GM23248 (cell line): ENCODE measurements at regions not wholly inside any gene's neighbourhood (a gene's known extent, or its start where the extent isn't known, plus 50 kb on each side); places are given as distances from the start of the nearest gene placed in this dataset.

Source experiments
- DNase-seq: peaks from one replicate; pipeline ENCODE4 v3.0.0-alpha.2; 2015
- H2AFZ ChIP-seq: fragments of 200-600 bp; sonication (generic); 2 replicates; pipeline ENCODE4 v1.6.1; 2016; ENCODE audit warnings: antibody characterized with exemption
- H3F3A ChIP-seq: fragments of 200-600 bp; sonication (generic); 2 replicates; pipeline ENCODE4 v1.6.1; 2016; ENCODE audit warnings: mild to moderate bottlenecking, antibody characterized with exemption, mixed run types; ENCODE audit not compliant: insufficient read depth
- H3K27ac ChIP-seq: fragments of 200-600 bp; sonication (generic); 2 replicates; pipeline ENCODE4 v1.5.1; 2016; ENCODE audit warnings: mild to moderate bottlenecking
- H3K27me3 ChIP-seq: fragments of 200-600 bp; sonication (generic); replicated peaks from 2 replicates; pipeline ENCODE4 v1.6.1; 2016; ENCODE audit warnings: mild to moderate bottlenecking; ENCODE audit not compliant: insufficient read depth
- H3K36me3 ChIP-seq: fragments of 200-600 bp; sonication (generic); 2 replicates; pipeline ENCODE4 v1.6.1; 2016; ENCODE audit warnings: low read depth, mild to moderate bottlenecking
- H3K4me1 ChIP-seq: fragments of 200-600 bp; sonication (generic); 2 replicates; pipeline ENCODE4 v1.6.1; 2016; ENCODE audit warnings: mild to moderate bottlenecking; ENCODE audit not compliant: insufficient read depth
- H3K4me2 ChIP-seq: fragments of 200-600 bp; sonication (generic); one replicate; pipeline ENCODE4 v1.6.1; 2016; ENCODE audit warnings: mild to moderate bottlenecking; ENCODE audit not compliant: unreplicated experiment
- H3K4me3 ChIP-seq: fragments of 200-600 bp; sonication (generic); 2 replicates; pipeline ENCODE4 v1.5.1; 2016; ENCODE audit warnings: mild to moderate bottlenecking
- H3K79me2 ChIP-seq: fragments of 200-600 bp; sonication (generic); 2 replicates; pipeline ENCODE4 v1.6.1; 2016; ENCODE audit warnings: mild to moderate bottlenecking; ENCODE audit not compliant: insufficient read depth
- H3K9ac ChIP-seq: fragments of 200-600 bp; sonication (generic); 2 replicates; pipeline ENCODE4 v1.6.1; 2016; ENCODE audit warnings: mild to moderate bottlenecking
- H3K9me2 ChIP-seq: fragments of 200-600 bp; sonication (generic); 2 replicates; pipeline ENCODE4 v1.6.1; 2016; ENCODE audit warnings: mixed run types, mild to moderate bottlenecking, moderate library complexity; ENCODE audit not compliant: insufficient read depth
- H3K9me3 ChIP-seq: fragments of 200-600 bp; sonication (generic); one replicate; pipeline ENCODE4 v1.6.1; 2017; ENCODE audit warnings: low read depth
- H4K20me1 ChIP-seq: fragments of 200-600 bp; sonication (generic); 2 replicates; pipeline ENCODE4 v1.6.0; 2016; ENCODE audit not compliant: insufficient read depth
- EZH2 ChIP-seq: fragments of 200-600 bp; sonication (generic); IDR thresholded peaks from 2 replicates; pipeline ENCODE4 v1.6.1; 2018; ENCODE audit warnings: antibody characterized with exemption, mild to moderate bottlenecking; ENCODE audit not compliant: insufficient read depth, poor library complexity, severe bottlenecking
- EZH2phosphoT487 ChIP-seq: fragments of 200-600 bp; sonication (generic); IDR thresholded peaks from 2 replicates; pipeline ENCODE4 v1.6.1; 2018; ENCODE audit warnings: antibody characterized with exemption, moderate library complexity, mild to moderate bottlenecking, low read depth; ENCODE audit not compliant: insufficient read depth
- WGBS, 2 experiments: methylation state at CpG; one replicate each; pipeline ENCODE4 v1.1.6; 2015 to 2017; ENCODE audit warnings: low lambda C conversion rate in 2 of 2, low coverage in 1 of 2; ENCODE audit errors: missing lambda C conversion rate in 2 of 2; 5-methylcytosine and 5-hydroxymethylcytosine counted together
- in situ Hi-C: fragments of 300-500 bp; cut with MboI; formaldehyde crosslinking; loops from 2 replicates; pipeline ENCODE4 v1.15.0; 2020

- TF ChIP-seq EZH2phosphoT487 (no peak), EZH2 (no peak)
- H3K27me3 ChIP-seq, result no peaks in the 10 kb centered on the region
- no peaks in the 10 kb centered on the region for H3K9me3 ChIP-seq
- H3K4me1 ChIP-seq, result no peaks in the 10 kb centered on the region
- no peaks in the 10 kb centered on the region for H3K9me2 ChIP-seq
- H3F3A ChIP-seq, result no peaks in the 10 kb centered on the region
- no peak for DNase-seq
- no peaks in the 10 kb centered on the region for H3K36me3 ChIP-seq
- WGBS, 2 experiments, result 18 to 25% methylated on average over 3 of the region's 3 CpGs
- H3K4me2 ChIP-seq, result no peak overlapping the region
- in situ Hi-C loops, result no loop called here
- no peaks in the 10 kb centered on the region for H4K20me1 ChIP-seq
- no peaks in the 10 kb centered on the region for H3K79me2 ChIP-seq
- H3K4me3 ChIP-seq, result no peak overlapping the region
- no peak overlapping the region for H3K9ac ChIP-seq
- no peak overlapping the region for H2AFZ ChIP-seq
- H3K27ac ChIP-seq, result no peak overlapping the region
Measured at GRCh38 chr4:63841266-63841665, 568.0 kb downstream of the TECRL start.

GRCh38 chr4:63831590-63832155, 577.6 kb downstream of the TECRL start:
- in situ Hi-C loops, result no loop called here
- TF ChIP-seq EZH2 (no peak), EZH2phosphoT487 (no peak)
- H3K9me2 ChIP-seq, result no peaks in the 10 kb centered on the region
- H3F3A ChIP-seq, result no peaks in the 10 kb centered on the region
- H2AFZ ChIP-seq, result no peak overlapping the region
- no peaks in the 10 kb centered on the region for H3K4me1 ChIP-seq
- H3K4me2 ChIP-seq, result no peak overlapping the region
- H3K79me2 ChIP-seq, result no peaks in the 10 kb centered on the region
- no peak overlapping the region for H3K27ac ChIP-seq
- no peak overlapping the region for H3K4me3 ChIP-seq
- no peaks in the 10 kb centered on the region for H3K9me3 ChIP-seq
- no peaks in the 10 kb centered on the region for H3K36me3 ChIP-seq
- no peak for DNase-seq
- H3K27me3 ChIP-seq, result no peaks in the 10 kb centered on the region
- WGBS, 2 experiments, result 26 to 29% methylated on average over 2 of the region's 2 CpGs
- H4K20me1 ChIP-seq, result no peaks in the 10 kb centered on the region
- no peak overlapping the region for H3K9ac ChIP-seq

GRCh38 chr4:63817196-63817865, 591.9 kb downstream of the TECRL start:
- H2AFZ ChIP-seq, result no peak overlapping the region

GRCh38 chr4:63814171-63814964, 594.9 kb downstream of the TECRL start:
- no peak overlapping the region for H3K4me3 ChIP-seq
- no peaks in the 10 kb centered on the region for H3K79me2 ChIP-seq
- no peaks in the 10 kb centered on the region for H3K9me2 ChIP-seq
- H3K4me1 ChIP-seq, result no peaks in the 10 kb centered on the region
- no peak overlapping the region for H3K4me2 ChIP-seq
- 34 to 46% methylated on average over 4 of the region's 4 CpGs for WGBS, 2 experiments
- no peak for TF ChIP-seq EZH2phosphoT487
- TF ChIP-seq EZH2, result no peak
- H4K20me1 ChIP-seq, result no peaks in the 10 kb centered on the region
- no peak for DNase-seq
- no peak overlapping the region for H2AFZ ChIP-seq
- no peaks in the 10 kb centered on the region for H3K9me3 ChIP-seq
- H3K27me3 ChIP-seq, result no peaks in the 10 kb centered on the region
- in situ Hi-C loops, result no loop called here
- no peaks in the 10 kb centered on the region for H3K36me3 ChIP-seq
- H3K27ac ChIP-seq, result no peak overlapping the region
- H3F3A ChIP-seq, result no peaks in the 10 kb centered on the region
- no peak overlapping the region for H3K9ac ChIP-seq

More at GRCh38 chr4:63817196-63817865, 591.9 kb downstream of the TECRL start:
- H4K20me1 ChIP-seq, result no peaks in the 10 kb centered on the region
- no peaks in the 10 kb centered on the region for H3K4me1 ChIP-seq
- no peaks in the 10 kb centered on the region for H3K27me3 ChIP-seq
- TF ChIP-seq EZH2phosphoT487, result no peak
- TF ChIP-seq EZH2, result no peak
- in situ Hi-C loops, result no loop called here
- H3K27ac ChIP-seq, result no peak overlapping the region
- H3K79me2 ChIP-seq, result no peaks in the 10 kb centered on the region
- H3K9me3 ChIP-seq, result no peaks in the 10 kb centered on the region
- no peaks in the 10 kb centered on the region for H3K9me2 ChIP-seq
- H3K36me3 ChIP-seq, result no peaks in the 10 kb centered on the region
- no peak for DNase-seq
- no peak overlapping the region for H3K4me2 ChIP-seq
- H3F3A ChIP-seq, result no peaks in the 10 kb centered on the region
- H3K4me3 ChIP-seq, result no peak overlapping the region
- H3K9ac ChIP-seq, result no peak overlapping the region
- 42 to 49% methylated on average over 11 of the region's 11 CpGs for WGBS, 2 experiments
